Natural killer cell (primary cell): ENCODE measurements at regions not wholly inside any gene's neighbourhood (a gene's known extent, or its start where the extent isn't known, plus 50 kb on each side); places are given as distances from the start of the nearest gene placed in this dataset.
"Not testable (repeated sequence)": the region's sequence is repeated elsewhere in the genome, so short reads cannot be mapped to it uniquely, and the experiment has no call there.

ENCODE experiments used
- ATAC-seq, 3 donors: fragments of 150-1000 bp in 2 of 3; fragments of 200-7000 bp in 1 of 3; cut with Tn5 transposase; 1 replicate in 1 of 3; 2 replicates in 2 of 3; pipeline ENCODE4 v1.10.0; 2021; ENCODE audit warnings: mild to moderate bottlenecking in 2 of 3, moderate library complexity in 2 of 3
- DNase-seq, 2 donors: peaks; one replicate each; pipeline versions ENCODE4 v3.0.0 to v3.0.0-alpha.2; 2013 to 2021; ENCODE audit warnings: mixed read lengths in 1 of 2
- H3K27ac ChIP-seq: one replicate; pipeline ENCODE4 v1.5.1; 2013; ENCODE audit warnings: mild to moderate bottlenecking, low read length
- H3K27me3 ChIP-seq: one replicate; pipeline ENCODE4 v1.6.1; 2013; ENCODE audit warnings: low read length; ENCODE audit not compliant: control insufficient read depth, insufficient read depth
- H3K36me3 ChIP-seq: one replicate; pipeline ENCODE4 v1.6.1; 2013; ENCODE audit warnings: low read length; ENCODE audit not compliant: control insufficient read depth, insufficient read depth
- H3K4me1 ChIP-seq: one replicate; pipeline ENCODE4 v1.6.1; 2013; ENCODE audit warnings: low read length; ENCODE audit not compliant: control insufficient read depth, insufficient read depth
- H3K4me3 ChIP-seq: one replicate; pipeline ENCODE4 v1.5.1; 2013; ENCODE audit warnings: low read length
- H3K9me3 ChIP-seq: one replicate; pipeline ENCODE4 v1.6.1; 2013; ENCODE audit warnings: low read length; ENCODE audit not compliant: control insufficient read depth, insufficient read depth
- H3K27ac Mint-ChIP-seq, 2 donors: one replicate each; pipeline ENCODE4 v1.8.0; 2022; ENCODE audit warnings: mild to moderate bottlenecking in 2 of 2, mixed read lengths in 2 of 2, moderate library complexity in 1 of 2
- H3K27me3 Mint-ChIP-seq, 2 donors: one replicate each; pipeline ENCODE4 v1.8.0; 2022; ENCODE audit warnings: low read depth in 2 of 2, mixed read lengths in 2 of 2
- H3K36me3 Mint-ChIP-seq: one replicate; pipeline ENCODE4 v1.8.0; 2022; ENCODE audit warnings: mixed read lengths
- H3K4me1 Mint-ChIP-seq, 2 donors: one replicate each; pipeline ENCODE4 v1.8.0; 2022; ENCODE audit warnings: mixed read lengths in 2 of 2
- H3K4me3 Mint-ChIP-seq: one replicate; pipeline ENCODE4 v1.8.0; 2022; ENCODE audit warnings: mild to moderate bottlenecking, moderate library complexity, mixed read lengths
- H3K9me3 Mint-ChIP-seq, 2 donors: one replicate each; pipeline ENCODE4 v1.8.0; 2022; ENCODE audit warnings: mixed read lengths in 2 of 2
- WGBS: methylation state at CpG from one replicate; pipeline ENCODE4 v1.1.7; 2013; ENCODE audit warnings: missing lambda C conversion rate; ENCODE audit not compliant: insufficient coverage; 5-methylcytosine and 5-hydroxymethylcytosine counted together
- intact Hi-C: fragments of 100-400 bp; cut with micrococcal nuclease; formaldehyde crosslinking; loops from one replicate; pipeline ENCODE4 v1.14.2; 2022
- TF ChIP-seq, protein P1 (sequence below): fragments of 200-600 bp; IDR thresholded peaks from one replicate; pipeline ENCODE4 v1.8.0; 2022; ENCODE audit warnings: antibody characterized with exemption

DNA sequence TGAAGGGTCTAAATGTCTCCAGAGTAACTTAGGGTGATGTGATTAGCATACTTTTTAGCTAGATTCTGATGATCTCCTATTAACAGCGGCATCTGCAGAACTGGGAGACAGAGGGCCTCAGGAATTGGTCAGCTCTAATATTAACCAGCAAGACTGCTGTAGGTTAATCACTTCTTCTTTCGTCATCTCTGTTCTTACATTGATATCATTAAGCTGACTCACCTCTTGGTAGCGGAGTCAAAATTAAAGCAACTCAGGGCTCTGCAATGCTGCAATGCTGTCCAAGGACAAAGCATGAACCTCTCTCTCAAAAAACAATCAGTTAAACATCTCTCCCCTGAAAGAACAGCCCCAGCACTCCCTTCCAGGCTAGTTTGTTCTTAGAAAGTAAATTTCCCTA lies 57.5 kb upstream of the TRA2B start:
- no peak for ATAC-seq
- Mint-ChIP-seq H3K27me3 (peaks cover 13 to 18% of the 10 kb centered on the region in 2 donors), H3K36me3 (no peaks in the 10 kb centered on the region), H3K4me1 (no peaks in the 10 kb centered on the region), H3K9me3 (no peaks in the 10 kb centered on the region), H3K27ac (no peak overlapping the region), H3K4me3 (no peak overlapping the region)
- H3K27ac ChIP-seq, result no peak overlapping the region
- no peaks in the 10 kb centered on the region for H3K27me3 ChIP-seq
- TF ChIP-seq, protein P1, sequence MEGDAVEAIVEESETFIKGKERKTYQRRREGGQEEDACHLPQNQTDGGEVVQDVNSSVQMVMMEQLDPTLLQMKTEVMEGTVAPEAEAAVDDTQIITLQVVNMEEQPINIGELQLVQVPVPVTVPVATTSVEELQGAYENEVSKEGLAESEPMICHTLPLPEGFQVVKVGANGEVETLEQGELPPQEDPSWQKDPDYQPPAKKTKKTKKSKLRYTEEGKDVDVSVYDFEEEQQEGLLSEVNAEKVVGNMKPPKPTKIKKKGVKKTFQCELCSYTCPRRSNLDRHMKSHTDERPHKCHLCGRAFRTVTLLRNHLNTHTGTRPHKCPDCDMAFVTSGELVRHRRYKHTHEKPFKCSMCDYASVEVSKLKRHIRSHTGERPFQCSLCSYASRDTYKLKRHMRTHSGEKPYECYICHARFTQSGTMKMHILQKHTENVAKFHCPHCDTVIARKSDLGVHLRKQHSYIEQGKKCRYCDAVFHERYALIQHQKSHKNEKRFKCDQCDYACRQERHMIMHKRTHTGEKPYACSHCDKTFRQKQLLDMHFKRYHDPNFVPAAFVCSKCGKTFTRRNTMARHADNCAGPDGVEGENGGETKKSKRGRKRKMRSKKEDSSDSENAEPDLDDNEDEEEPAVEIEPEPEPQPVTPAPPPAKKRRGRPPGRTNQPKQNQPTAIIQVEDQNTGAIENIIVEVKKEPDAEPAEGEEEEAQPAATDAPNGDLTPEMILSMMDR, result no peak
- no peak for DNase-seq
- intact Hi-C loops, result no loop called here
- H3K9me3 ChIP-seq, result no peaks in the 10 kb centered on the region
- no peaks in the 10 kb centered on the region for H3K4me1 ChIP-seq
- H3K36me3 ChIP-seq, result no peaks in the 10 kb centered on the region
- no peak overlapping the region for H3K4me3 ChIP-seq
- 93% methylated on average over 3 of the region's 3 CpGs for WGBS

DNA sequence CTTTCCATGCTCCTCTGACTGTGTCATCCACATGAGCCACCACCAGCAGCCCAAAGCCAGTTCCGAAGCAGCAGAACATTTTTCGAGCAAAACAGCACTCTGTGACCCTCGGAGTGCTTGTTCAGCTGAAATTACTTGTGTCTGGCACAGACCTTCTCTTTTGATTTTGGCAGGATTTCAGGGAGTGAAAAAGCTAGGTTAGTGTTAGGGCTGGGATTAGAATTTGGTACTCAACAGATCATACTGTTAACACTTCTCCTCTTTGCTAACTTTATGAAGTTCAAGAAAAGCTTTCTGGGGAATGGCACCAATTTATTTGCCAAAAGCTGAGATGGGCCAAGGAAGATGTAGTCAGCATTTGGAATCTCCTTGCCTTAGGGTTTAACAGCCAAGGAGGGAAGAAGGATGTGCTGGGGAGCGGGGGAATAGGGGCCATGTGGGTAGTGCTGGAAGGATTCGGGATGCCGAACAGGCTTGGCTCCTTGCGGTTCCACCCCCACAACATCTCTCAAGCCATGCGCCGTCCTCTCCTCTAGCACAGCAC lies 55.1 kb upstream of the TRA2B start:
- Histone ChIP-seq H3K4me3 (no peak overlapping the region), H3K9me3 (no peaks in the 10 kb centered on the region), H3K4me1 (no peaks in the 10 kb centered on the region), H3K27ac (no peak overlapping the region), H3K27me3 (no peaks in the 10 kb centered on the region), H3K36me3 (no peaks in the 10 kb centered on the region)
- no peaks in the 10 kb centered on the region for H3K4me1 Mint-ChIP-seq
- no peak for ATAC-seq
- no peak overlapping the region for H3K27ac Mint-ChIP-seq
- 93% methylated on average over 9 of the region's 9 CpGs for WGBS
- no peak overlapping the region for H3K4me3 Mint-ChIP-seq
- intact Hi-C loops, result no loop called here
- TF ChIP-seq, protein P1, result no peak
- H3K27me3 Mint-ChIP-seq, result peaks cover 9 to 18% of the 10 kb centered on the region in 2 donors
- no peaks in the 10 kb centered on the region for H3K36me3 Mint-ChIP-seq
- DNase-seq, result no peak
- H3K9me3 Mint-ChIP-seq, result no peaks in the 10 kb centered on the region

DNA sequence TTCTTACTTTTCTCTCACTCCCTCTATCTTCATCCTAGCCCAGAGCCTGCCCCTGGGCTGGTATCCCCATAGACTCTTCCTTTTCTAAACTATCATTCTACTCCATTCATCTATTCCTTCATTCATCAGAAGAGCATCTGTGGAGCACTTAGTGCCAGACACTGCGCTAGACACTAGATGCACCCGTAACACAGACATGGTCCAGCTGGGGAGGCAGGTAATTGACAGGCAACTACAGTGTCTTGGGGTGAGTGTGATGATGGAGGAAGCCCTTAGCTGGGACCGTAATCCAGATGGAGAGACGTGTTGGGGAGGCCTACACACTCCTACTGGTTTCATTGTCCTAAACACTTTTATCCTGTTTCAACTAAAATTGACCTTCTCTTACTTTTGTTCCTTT lies 53.2 kb upstream of the TRA2B start:
- H3K9me3 ChIP-seq, H3K27ac Mint-ChIP-seq, H3K4me1 ChIP-seq, ATAC-seq, H3K4me3 Mint-ChIP-seq, H3K36me3 Mint-ChIP-seq, H3K4me3 ChIP-seq, intact Hi-C loops, H3K27ac ChIP-seq, H3K36me3 ChIP-seq, H3K9me3 Mint-ChIP-seq, DNase-seq, H3K4me1 Mint-ChIP-seq, H3K27me3 ChIP-seq: not testable (repeated sequence)
- WGBS, result 90% methylated on average over 2 of the region's 4 CpGs
- peaks cover 5 to 21% of the 10 kb centered on the region in 2 donors for H3K27me3 Mint-ChIP-seq

DNA sequence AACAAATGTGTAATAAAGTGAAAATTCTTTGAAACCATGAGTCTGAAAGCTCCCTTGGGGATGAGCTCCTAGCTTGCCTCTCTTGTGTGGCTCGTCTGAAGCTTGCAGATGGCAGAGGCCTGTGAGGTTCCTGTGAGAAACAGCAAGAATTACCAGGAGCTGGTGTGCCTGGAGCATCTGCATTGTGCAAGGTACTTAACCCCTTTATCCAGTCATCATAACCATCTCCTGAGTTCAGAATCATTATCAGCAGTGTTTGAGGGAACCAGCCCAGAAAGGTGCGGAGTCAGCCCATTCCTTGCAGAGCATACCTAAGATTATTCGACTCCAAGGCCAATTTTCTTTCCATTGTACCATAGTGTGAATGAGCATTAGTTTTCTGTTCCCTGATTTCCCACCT lies 51.7 kb upstream of the TRA2B start:
- 88% methylated on average over 3 of the region's 3 CpGs for WGBS
- no peak for ATAC-seq
- Mint-ChIP-seq H3K36me3 (no peaks in the 10 kb centered on the region), H3K27ac (no peak overlapping the region), H3K4me1 (no peaks in the 10 kb centered on the region), H3K4me3 (no peak overlapping the region), H3K27me3 (peaks cover 6 to 25% of the 10 kb centered on the region in 2 donors), H3K9me3 (no peaks in the 10 kb centered on the region)
- TF ChIP-seq, protein P1, result no peak
- no peaks in the 10 kb centered on the region for H3K27me3 ChIP-seq
- no peak overlapping the region for H3K27ac ChIP-seq
- DNase-seq, result no peak
- no peaks in the 10 kb centered on the region for H3K36me3 ChIP-seq
- intact Hi-C loops, result loop anchor here (10.0 kb wide), 1 partner anchor 835 kb away; no protein-coding TSS in a partner anchor
- no peak overlapping the region for H3K4me3 ChIP-seq
- no peaks in the 10 kb centered on the region for H3K9me3 ChIP-seq
- H3K4me1 ChIP-seq, result no peaks in the 10 kb centered on the region
